BE2C (cell line): ENCODE measurements at regions not wholly inside any gene's neighbourhood (a gene's known extent, or its start where the extent isn't known, plus 50 kb on each side); places are given as distances from the start of the nearest gene placed in this dataset.

Source experiments
- DNase-seq: peaks from one replicate; pipeline ENCODE4 v3.0.0-alpha.2; 2020
- H3K27me3 ChIP-seq: fragments of 250-450 bp; sonication (Bioruptor Pico); 2 replicates; pipeline ENCODE4 v1.5.1; 2020; ENCODE audit warnings: mild to moderate bottlenecking
- H3K36me3 ChIP-seq: fragments of 250-450 bp; sonication (Bioruptor Pico); 2 replicates; pipeline ENCODE4 v1.5.1; 2020; ENCODE audit warnings: mild to moderate bottlenecking
- H3K4me1 ChIP-seq: fragments of 250-450 bp; sonication (Bioruptor Pico); 2 replicates; pipeline ENCODE4 v1.5.1; 2020
- H3K4me3 ChIP-seq: 2 replicates; pipeline ENCODE4 v1.5.1; 2011; ENCODE audit warnings: low read depth, low read length
- H3K9me3 ChIP-seq: fragments of 250-450 bp; sonication (Bioruptor Pico); 2 replicates; pipeline ENCODE4 v1.5.1; 2020
- TF ChIP-seq, protein P1 (sequence below): IDR thresholded peaks from 2 replicates; pipeline ENCODE4 v1.5.1; 2012; ENCODE audit warnings: mild to moderate bottlenecking, low read depth, low read length

DNA sequence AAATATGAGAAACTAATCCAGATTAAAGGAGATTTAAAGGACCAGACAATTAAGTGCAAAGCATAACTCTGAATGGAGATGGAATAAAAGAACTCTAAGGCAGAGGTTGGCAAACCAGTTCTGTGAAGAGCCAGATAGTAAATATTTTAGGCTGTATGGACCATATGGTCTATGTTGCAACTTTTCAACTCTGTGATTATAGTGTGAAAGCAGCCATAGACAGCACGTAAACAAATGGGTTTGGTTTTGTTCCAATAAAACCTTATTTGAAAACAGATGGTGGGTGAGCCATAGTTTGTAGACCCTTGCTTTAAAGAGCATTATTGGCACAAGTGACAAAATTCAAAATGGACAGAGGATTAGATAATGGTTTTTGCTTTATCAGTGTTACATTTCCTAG, 884.1 kb downstream of the CCSER2 start:
- DNase-seq: no peak
- H3K36me3 ChIP-seq: no peaks in the 10 kb centered on the region
- TF ChIP-seq, protein P1, sequence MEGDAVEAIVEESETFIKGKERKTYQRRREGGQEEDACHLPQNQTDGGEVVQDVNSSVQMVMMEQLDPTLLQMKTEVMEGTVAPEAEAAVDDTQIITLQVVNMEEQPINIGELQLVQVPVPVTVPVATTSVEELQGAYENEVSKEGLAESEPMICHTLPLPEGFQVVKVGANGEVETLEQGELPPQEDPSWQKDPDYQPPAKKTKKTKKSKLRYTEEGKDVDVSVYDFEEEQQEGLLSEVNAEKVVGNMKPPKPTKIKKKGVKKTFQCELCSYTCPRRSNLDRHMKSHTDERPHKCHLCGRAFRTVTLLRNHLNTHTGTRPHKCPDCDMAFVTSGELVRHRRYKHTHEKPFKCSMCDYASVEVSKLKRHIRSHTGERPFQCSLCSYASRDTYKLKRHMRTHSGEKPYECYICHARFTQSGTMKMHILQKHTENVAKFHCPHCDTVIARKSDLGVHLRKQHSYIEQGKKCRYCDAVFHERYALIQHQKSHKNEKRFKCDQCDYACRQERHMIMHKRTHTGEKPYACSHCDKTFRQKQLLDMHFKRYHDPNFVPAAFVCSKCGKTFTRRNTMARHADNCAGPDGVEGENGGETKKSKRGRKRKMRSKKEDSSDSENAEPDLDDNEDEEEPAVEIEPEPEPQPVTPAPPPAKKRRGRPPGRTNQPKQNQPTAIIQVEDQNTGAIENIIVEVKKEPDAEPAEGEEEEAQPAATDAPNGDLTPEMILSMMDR: no peak
- no peaks in the 10 kb centered on the region for H3K9me3 ChIP-seq
- H3K4me1 ChIP-seq: no peaks in the 10 kb centered on the region
- H3K27me3 ChIP-seq: no peaks in the 10 kb centered on the region; the same call in none of the 2 replicates
- H3K4me3 ChIP-seq: no peak overlapping the region

- Histone ChIP-seq H3K4me1 (no peaks in the 10 kb centered on the region), H3K9me3 (no peaks in the 10 kb centered on the region), H3K36me3 (no peaks in the 10 kb centered on the region), H3K27me3 (no peaks in the 10 kb centered on the region; the same call in none of the 2 replicates), H3K4me3 (no peak overlapping the region)
- TF ChIP-seq, protein P1: no peak
- DNase-seq: no peak
Observed at GRCh38 chr10:85213493-85213892, 885.1 kb downstream of the CCSER2 start.

- TF ChIP-seq, protein P1: peak; percentile 44
- DNase-seq: no peak
- no peaks in the 10 kb centered on the region for H3K9me3 ChIP-seq
Observed at GRCh38 chr10:85222300-85222699, 893.9 kb downstream of the CCSER2 start.

GRCh38 chr10:85224366-85224940, 896.1 kb downstream of the CCSER2 start:
- Histone ChIP-seq H3K9me3 (no peaks in the 10 kb centered on the region), H3K4me3 (no peak overlapping the region), H3K4me1 (no peaks in the 10 kb centered on the region; the same call in 1 of the 2 replicates), H3K27me3 (0 out of 2 replicates have a peak, but pooled peaks cover 3% of the 10 kb centered on the region), H3K36me3 (no peaks in the 10 kb centered on the region)
- TF ChIP-seq, protein P1: no peak
- DNase-seq: no peak

More at GRCh38 chr10:85222300-85222699, 893.9 kb downstream of the CCSER2 start:
- no peaks in the 10 kb centered on the region for H3K36me3 ChIP-seq
- H3K27me3 ChIP-seq: peaks cover 3% of the 10 kb centered on the region; the same call in 1 of the 2 replicates
- H3K4me1 ChIP-seq: no peaks in the 10 kb centered on the region; the same call in 1 of the 2 replicates
- no peak overlapping the region for H3K4me3 ChIP-seq

DNA sequence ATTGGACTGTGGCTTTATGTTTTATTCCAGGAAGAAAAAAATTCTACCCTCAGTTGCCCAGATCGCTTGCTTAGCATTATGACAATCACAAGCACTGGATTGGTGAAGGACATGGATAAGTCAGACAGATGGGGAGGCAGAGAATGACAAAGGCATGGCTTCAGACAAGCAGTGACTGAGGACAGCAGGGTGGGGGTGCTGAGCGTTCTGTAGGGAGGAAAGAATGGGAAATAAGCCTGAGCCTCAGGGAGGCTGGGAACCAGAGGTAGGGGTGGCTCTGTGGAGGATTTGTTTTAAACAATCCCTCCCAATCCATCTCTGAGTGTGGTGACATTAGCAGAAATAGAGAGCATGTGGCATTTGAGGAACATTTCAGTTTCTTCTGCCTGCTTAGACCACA, 896.9 kb downstream of the CCSER2 start:
- no peak overlapping the region for H3K4me3 ChIP-seq
- H3K4me1 ChIP-seq: no peaks in the 10 kb centered on the region; the same call in 1 of the 2 replicates
- TF ChIP-seq, protein P1: no peak
- H3K36me3 ChIP-seq: no peaks in the 10 kb centered on the region
- no peak for DNase-seq
- 0 out of 2 replicates have a peak, but pooled peaks cover 3% of the 10 kb centered on the region for H3K27me3 ChIP-seq
- no peaks in the 10 kb centered on the region for H3K9me3 ChIP-seq

- TF ChIP-seq, protein P1: no peak
- no peak overlapping the region for H3K4me3 ChIP-seq
- no peaks in the 10 kb centered on the region for H3K36me3 ChIP-seq
- no peaks in the 10 kb centered on the region for H3K9me3 ChIP-seq
- DNase-seq: no peak
- no peaks in the 10 kb centered on the region; the same call in 1 of the 2 replicates for H3K4me1 ChIP-seq
- 0 out of 2 replicates have a peak, but pooled peaks cover 3% of the 10 kb centered on the region for H3K27me3 ChIP-seq
Observed at GRCh38 chr10:85226596-85226995, 898.2 kb downstream of the CCSER2 start.
